GM23338 (cell line): ENCODE measurements at regions not wholly inside any gene's neighbourhood (a gene's known extent, or its start where the extent isn't known, plus 50 kb on each side); places are given as distances from the start of the nearest gene placed in this dataset.

Experiments used
- ATAC-seq: fragments of 200-7000 bp; cut with Tn5 transposase; 3 replicates; pipeline ENCODE4 v1.9.1; 2020
- DNase-seq: peaks from one replicate; pipeline ENCODE4 v3.0.0-alpha.2; 2015; ENCODE audit warnings: low spot score
- H2AFZ ChIP-seq: fragments of 200-600 bp; sonication (generic); 2 replicates; pipeline ENCODE4 v1.8.0; 2016; ENCODE audit warnings: antibody characterized with exemption, mild to moderate bottlenecking, moderate library complexity
- H3F3A ChIP-seq: fragments of 200-600 bp; sonication (generic); replicated peaks from 2 replicates; pipeline ENCODE4 v1.8.0; 2017; ENCODE audit warnings: antibody characterized with exemption, mixed run types, low read depth
- H3K27ac ChIP-seq: fragments of 200-600 bp; sonication (generic); 2 replicates; pipeline ENCODE4 v1.6.1; 2016; ENCODE audit warnings: low read depth
- H3K27me3 ChIP-seq: fragments of 200-600 bp; sonication (generic); 2 replicates; pipeline ENCODE4 v1.8.0; 2016; ENCODE audit warnings: mild to moderate bottlenecking, mixed run types, moderate library complexity; ENCODE audit not compliant: insufficient read depth
- H3K36me3 ChIP-seq: fragments of 200-600 bp; sonication (generic); 2 replicates; pipeline ENCODE4 v1.8.0; 2016; ENCODE audit warnings: mild to moderate bottlenecking; ENCODE audit not compliant: insufficient read depth
- H3K4me1 ChIP-seq: fragments of 200-600 bp; sonication (generic); 2 replicates; pipeline ENCODE4 v1.8.0; 2016; ENCODE audit warnings: mild to moderate bottlenecking, moderate library complexity; ENCODE audit not compliant: insufficient read depth
- H3K4me2 ChIP-seq: fragments of 200-600 bp; sonication (generic); 2 replicates; pipeline ENCODE4 v1.7.1; 2017; ENCODE audit warnings: mixed run types
- H3K4me3 ChIP-seq: fragments of 200-600 bp; sonication (generic); 2 replicates; pipeline ENCODE4 v1.6.1; 2016; ENCODE audit warnings: mixed run types
- H3K79me2 ChIP-seq: fragments of 200-600 bp; sonication (generic); replicated peaks from 2 replicates; pipeline ENCODE4 v1.8.0; 2017; ENCODE audit warnings: mild to moderate bottlenecking; ENCODE audit not compliant: insufficient read depth
- H3K9me2 ChIP-seq: fragments of 200-600 bp; sonication (generic); 2 replicates; pipeline ENCODE4 v1.8.0; 2017; ENCODE audit not compliant: insufficient read depth
- H4K20me1 ChIP-seq: fragments of 200-600 bp; sonication (generic); replicated peaks from 2 replicates; pipeline ENCODE4 v1.8.0; 2017; ENCODE audit warnings: mild to moderate bottlenecking; ENCODE audit not compliant: insufficient read depth
- H3K27ac Mint-ChIP-seq: 2 replicates; pipeline ENCODE4 v1.8.0; 2020; ENCODE audit warnings: inconsistent platforms, mild to moderate bottlenecking, moderate library complexity, mixed read lengths
- H3K27me3 Mint-ChIP-seq: 3 replicates; pipeline ENCODE4 v1.8.0; 2022; ENCODE audit warnings: low read depth, mild to moderate bottlenecking, moderate library complexity, mixed read lengths, inconsistent platforms; ENCODE audit not compliant: insufficient read depth, poor library complexity
- H3K36me3 Mint-ChIP-seq: 3 replicates; pipeline ENCODE4 v1.8.0; 2021; ENCODE audit warnings: low read depth, mild to moderate bottlenecking, inconsistent platforms, moderate library complexity, mixed read lengths
- H3K4me1 Mint-ChIP-seq: 3 replicates; pipeline ENCODE4 v1.8.0; 2020; ENCODE audit warnings: mild to moderate bottlenecking, inconsistent platforms, mixed read lengths
- H3K4me3 Mint-ChIP-seq: 3 replicates; pipeline ENCODE4 v1.8.0; 2021; ENCODE audit warnings: moderate library complexity, mild to moderate bottlenecking, inconsistent platforms, mixed read lengths
- H3K9me3 Mint-ChIP-seq: 3 replicates; pipeline ENCODE4 v1.8.0; 2020; ENCODE audit warnings: moderate library complexity, mild to moderate bottlenecking, inconsistent platforms, mixed read lengths
- CREB1 ChIP-seq: fragments of 250-450 bp; sonication (Bioruptor Pico); IDR thresholded peaks from 2 replicates; pipeline ENCODE4 v1.5.0; 2020; ENCODE audit warnings: low read depth, mild to moderate bottlenecking, moderate library complexity
- EZH2 ChIP-seq: fragments of 200-600 bp; sonication (generic); IDR thresholded peaks from one replicate; pipeline ENCODE4 v1.8.0; 2017; ENCODE audit warnings: antibody characterized with exemption, mild to moderate bottlenecking, low read depth; ENCODE audit not compliant: unreplicated experiment
- EZH2phosphoT487 ChIP-seq: fragments of 200-600 bp; sonication (generic); IDR thresholded peaks from one replicate; pipeline ENCODE4 v1.8.1; 2018; ENCODE audit warnings: antibody characterized with exemption; ENCODE audit not compliant: unreplicated experiment
- NANOG ChIP-seq: IDR thresholded peaks from 2 replicates; pipeline ENCODE4 v1.6.1; 2016; ENCODE audit warnings: antibody characterized with exemption, borderline replicate concordance
- POLR2AphosphoS5 ChIP-seq: IDR thresholded peaks from 2 replicates; pipeline ENCODE4 v1.6.1; 2016; ENCODE audit warnings: antibody characterized with exemption, low read depth
- STAT1 ChIP-seq: IDR thresholded peaks from one replicate; pipeline ENCODE4 v1.6.1; 2016; ENCODE audit warnings: antibody characterized with exemption; ENCODE audit not compliant: unreplicated experiment
- ZNF114 ChIP-seq: fragments of 250-450 bp; sonication (Bioruptor Pico); IDR thresholded peaks from 2 replicates; pipeline ENCODE4 v1.5.0; 2020; ENCODE audit warnings: mild to moderate bottlenecking, moderate library complexity
- ZNF331 ChIP-seq: fragments of 250-450 bp; sonication (Bioruptor Pico); IDR thresholded peaks from 2 replicates; pipeline ENCODE4 v1.5.0; 2020; ENCODE audit warnings: low read depth, mild to moderate bottlenecking, moderate library complexity
- TF ChIP-seq, protein P1 (sequence below): IDR thresholded peaks from 2 replicates; pipeline ENCODE4 v1.6.1; 2016; ENCODE audit warnings: antibody characterized with exemption
- TF ChIP-seq, protein P2 (sequence below): IDR thresholded peaks from one replicate; pipeline ENCODE4 v1.6.1; 2018; ENCODE audit warnings: antibody characterized with exemption; ENCODE audit not compliant: unreplicated experiment
- TF ChIP-seq, protein P3 (sequence below), 2 experiments: fragments of 200-600 bp in 1 of 2; sonication (generic) in 1 of 2; conservative IDR thresholded peaks; 2 replicates each; pipeline versions ENCODE4 v1.5.1 to v1.6.1; 2016 to 2017; ENCODE audit warnings: antibody characterized with exemption in 2 of 2, low read depth in 2 of 2, mild to moderate bottlenecking in 2 of 2, moderate library complexity in 1 of 2
- TF ChIP-seq, protein P4 (sequence below): fragments of 250-450 bp; sonication (Bioruptor Pico); IDR thresholded peaks from 2 replicates; pipeline ENCODE4 v1.5.0; 2020; ENCODE audit warnings: mild to moderate bottlenecking, moderate library complexity

DNA sequence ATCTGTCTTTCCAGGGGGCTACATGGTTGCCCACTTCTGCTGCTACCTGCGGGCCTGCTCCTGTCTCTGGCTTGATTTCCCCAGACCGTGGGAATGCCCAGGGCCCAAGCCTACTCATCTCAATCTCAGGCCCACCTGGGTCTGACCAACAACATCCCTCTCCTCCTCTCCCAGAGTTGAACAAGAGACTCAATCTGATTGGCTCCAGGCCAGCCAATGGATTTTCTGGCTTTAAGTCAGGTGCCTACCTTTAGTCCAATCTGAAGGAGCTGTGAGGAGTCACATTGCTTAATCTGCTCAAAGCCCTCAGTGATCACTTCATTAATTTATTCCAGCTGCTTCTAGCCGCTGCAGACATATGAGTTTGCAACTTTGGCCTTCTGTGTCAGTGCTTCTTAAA, 162.4 kb upstream of the KCNG1 start:
- no peaks in the 10 kb centered on the region for H3K79me2 ChIP-seq
- ATAC-seq (no peak), DNase-seq (no peak)
- Mint-ChIP-seq H3K36me3 (no peaks in the 10 kb centered on the region), H3K9me3 (no peaks in the 10 kb centered on the region), H3K4me1 (peaks cover 4% of the 10 kb centered on the region; the same call in 2 of the 3 replicates), H3K4me3 (no peak overlapping the region), H3K27ac (no peak overlapping the region), H3K27me3 (no peaks in the 10 kb centered on the region)
- TF ChIP-seq NANOG (no peak), POLR2AphosphoS5 (no peak), ZNF114 (no peak), EZH2phosphoT487 (no peak), ZNF331 (no peak), STAT1 (no peak), CREB1 (no peak), EZH2 (no peak)
- TF ChIP-seq, protein P1, sequence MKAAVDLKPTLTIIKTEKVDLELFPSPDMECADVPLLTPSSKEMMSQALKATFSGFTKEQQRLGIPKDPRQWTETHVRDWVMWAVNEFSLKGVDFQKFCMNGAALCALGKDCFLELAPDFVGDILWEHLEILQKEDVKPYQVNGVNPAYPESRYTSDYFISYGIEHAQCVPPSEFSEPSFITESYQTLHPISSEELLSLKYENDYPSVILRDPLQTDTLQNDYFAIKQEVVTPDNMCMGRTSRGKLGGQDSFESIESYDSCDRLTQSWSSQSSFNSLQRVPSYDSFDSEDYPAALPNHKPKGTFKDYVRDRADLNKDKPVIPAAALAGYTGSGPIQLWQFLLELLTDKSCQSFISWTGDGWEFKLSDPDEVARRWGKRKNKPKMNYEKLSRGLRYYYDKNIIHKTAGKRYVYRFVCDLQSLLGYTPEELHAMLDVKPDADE = no peak
- TF ChIP-seq, protein P2, sequence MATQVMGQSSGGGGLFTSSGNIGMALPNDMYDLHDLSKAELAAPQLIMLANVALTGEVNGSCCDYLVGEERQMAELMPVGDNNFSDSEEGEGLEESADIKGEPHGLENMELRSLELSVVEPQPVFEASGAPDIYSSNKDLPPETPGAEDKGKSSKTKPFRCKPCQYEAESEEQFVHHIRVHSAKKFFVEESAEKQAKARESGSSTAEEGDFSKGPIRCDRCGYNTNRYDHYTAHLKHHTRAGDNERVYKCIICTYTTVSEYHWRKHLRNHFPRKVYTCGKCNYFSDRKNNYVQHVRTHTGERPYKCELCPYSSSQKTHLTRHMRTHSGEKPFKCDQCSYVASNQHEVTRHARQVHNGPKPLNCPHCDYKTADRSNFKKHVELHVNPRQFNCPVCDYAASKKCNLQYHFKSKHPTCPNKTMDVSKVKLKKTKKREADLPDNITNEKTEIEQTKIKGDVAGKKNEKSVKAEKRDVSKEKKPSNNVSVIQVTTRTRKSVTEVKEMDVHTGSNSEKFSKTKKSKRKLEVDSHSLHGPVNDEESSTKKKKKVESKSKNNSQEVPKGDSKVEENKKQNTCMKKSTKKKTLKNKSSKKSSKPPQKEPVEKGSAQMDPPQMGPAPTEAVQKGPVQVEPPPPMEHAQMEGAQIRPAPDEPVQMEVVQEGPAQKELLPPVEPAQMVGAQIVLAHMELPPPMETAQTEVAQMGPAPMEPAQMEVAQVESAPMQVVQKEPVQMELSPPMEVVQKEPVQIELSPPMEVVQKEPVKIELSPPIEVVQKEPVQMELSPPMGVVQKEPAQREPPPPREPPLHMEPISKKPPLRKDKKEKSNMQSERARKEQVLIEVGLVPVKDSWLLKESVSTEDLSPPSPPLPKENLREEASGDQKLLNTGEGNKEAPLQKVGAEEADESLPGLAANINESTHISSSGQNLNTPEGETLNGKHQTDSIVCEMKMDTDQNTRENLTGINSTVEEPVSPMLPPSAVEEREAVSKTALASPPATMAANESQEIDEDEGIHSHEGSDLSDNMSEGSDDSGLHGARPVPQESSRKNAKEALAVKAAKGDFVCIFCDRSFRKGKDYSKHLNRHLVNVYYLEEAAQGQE = no peak
- TF ChIP-seq, protein P3, sequence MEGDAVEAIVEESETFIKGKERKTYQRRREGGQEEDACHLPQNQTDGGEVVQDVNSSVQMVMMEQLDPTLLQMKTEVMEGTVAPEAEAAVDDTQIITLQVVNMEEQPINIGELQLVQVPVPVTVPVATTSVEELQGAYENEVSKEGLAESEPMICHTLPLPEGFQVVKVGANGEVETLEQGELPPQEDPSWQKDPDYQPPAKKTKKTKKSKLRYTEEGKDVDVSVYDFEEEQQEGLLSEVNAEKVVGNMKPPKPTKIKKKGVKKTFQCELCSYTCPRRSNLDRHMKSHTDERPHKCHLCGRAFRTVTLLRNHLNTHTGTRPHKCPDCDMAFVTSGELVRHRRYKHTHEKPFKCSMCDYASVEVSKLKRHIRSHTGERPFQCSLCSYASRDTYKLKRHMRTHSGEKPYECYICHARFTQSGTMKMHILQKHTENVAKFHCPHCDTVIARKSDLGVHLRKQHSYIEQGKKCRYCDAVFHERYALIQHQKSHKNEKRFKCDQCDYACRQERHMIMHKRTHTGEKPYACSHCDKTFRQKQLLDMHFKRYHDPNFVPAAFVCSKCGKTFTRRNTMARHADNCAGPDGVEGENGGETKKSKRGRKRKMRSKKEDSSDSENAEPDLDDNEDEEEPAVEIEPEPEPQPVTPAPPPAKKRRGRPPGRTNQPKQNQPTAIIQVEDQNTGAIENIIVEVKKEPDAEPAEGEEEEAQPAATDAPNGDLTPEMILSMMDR (conservative IDR thresholded peaks at IDR 0.05; ENCODE audit: low read depth in 2 of 2) = no peak
- TF ChIP-seq, protein P4, sequence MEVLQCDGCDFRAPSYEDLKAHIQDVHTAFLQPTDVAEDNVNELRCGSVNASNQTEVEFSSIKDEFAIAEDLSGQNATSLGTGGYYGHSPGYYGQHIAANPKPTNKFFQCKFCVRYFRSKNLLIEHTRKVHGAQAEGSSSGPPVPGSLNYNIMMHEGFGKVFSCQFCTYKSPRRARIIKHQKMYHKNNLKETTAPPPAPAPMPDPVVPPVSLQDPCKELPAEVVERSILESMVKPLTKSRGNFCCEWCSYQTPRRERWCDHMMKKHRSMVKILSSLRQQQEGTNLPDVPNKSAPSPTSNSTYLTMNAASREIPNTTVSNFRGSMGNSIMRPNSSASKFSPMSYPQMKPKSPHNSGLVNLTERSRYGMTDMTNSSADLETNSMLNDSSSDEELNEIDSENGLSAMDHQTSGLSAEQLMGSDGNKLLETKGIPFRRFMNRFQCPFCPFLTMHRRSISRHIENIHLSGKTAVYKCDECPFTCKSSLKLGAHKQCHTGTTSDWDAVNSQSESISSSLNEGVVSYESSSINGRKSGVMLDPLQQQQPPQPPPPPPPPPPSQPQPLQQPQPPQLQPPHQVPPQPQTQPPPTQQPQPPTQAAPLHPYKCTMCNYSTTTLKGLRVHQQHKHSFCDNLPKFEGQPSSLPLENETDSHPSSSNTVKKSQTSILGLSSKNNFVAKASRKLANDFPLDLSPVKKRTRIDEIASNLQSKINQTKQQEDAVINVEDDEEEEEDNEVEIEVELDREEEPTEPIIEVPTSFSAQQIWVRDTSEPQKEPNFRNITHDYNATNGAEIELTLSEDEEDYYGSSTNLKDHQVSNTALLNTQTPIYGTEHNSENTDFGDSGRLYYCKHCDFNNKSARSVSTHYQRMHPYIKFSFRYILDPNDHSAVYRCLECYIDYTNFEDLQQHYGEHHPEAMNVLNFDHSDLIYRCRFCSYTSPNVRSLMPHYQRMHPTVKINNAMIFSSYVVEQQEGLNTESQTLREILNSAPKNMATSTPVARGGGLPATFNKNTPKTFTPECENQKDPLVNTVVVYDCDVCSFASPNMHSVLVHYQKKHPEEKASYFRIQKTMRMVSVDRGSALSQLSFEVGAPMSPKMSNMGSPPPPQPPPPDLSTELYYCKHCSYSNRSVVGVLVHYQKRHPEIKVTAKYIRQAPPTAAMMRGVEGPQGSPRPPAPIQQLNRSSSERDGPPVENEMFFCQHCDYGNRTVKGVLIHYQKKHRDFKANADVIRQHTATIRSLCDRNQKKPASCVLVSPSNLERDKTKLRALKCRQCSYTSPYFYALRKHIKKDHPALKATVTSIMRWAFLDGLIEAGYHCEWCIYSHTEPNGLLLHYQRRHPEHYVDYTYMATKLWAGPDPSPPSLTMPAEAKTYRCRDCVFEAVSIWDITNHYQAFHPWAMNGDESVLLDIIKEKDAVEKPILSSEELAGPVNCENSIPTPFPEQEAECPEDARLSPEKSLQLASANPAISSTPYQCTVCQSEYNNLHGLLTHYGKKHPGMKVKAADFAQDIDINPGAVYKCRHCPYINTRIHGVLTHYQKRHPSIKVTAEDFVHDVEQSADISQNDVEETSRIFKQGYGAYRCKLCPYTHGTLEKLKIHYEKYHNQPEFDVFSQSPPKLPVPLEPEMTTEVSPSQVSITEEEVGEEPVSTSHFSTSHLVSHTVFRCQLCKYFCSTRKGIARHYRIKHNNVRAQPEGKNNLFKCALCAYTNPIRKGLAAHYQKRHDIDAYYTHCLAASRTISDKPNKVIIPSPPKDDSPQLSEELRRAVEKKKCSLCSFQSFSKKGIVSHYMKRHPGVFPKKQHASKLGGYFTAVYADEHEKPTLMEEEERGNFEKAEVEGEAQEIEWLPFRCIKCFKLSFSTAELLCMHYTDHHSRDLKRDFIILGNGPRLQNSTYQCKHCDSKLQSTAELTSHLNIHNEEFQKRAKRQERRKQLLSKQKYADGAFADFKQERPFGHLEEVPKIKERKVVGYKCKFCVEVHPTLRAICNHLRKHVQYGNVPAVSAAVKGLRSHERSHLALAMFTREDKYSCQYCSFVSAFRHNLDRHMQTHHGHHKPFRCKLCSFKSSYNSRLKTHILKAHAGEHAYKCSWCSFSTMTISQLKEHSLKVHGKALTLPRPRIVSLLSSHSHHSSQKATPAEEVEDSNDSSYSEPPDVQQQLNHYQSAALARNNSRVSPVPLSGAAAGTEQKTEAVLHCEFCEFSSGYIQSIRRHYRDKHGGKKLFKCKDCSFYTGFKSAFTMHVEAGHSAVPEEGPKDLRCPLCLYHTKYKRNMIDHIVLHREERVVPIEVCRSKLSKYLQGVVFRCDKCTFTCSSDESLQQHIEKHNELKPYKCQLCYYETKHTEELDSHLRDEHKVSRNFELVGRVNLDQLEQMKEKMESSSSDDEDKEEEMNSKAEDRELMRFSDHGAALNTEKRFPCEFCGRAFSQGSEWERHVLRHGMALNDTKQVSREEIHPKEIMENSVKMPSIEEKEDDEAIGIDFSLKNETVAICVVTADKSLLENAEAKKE (CRISPR knock-in tag) = no peak
- H2AFZ ChIP-seq = no peak overlapping the region
- H3K4me1 ChIP-seq = no peaks in the 10 kb centered on the region
- no peaks in the 10 kb centered on the region for H3K36me3 ChIP-seq
- no peak overlapping the region for H3K27ac ChIP-seq
- no peaks in the 10 kb centered on the region for H3K9me2 ChIP-seq
- no peaks in the 10 kb centered on the region for H4K20me1 ChIP-seq
- H3K4me3 ChIP-seq = no peak overlapping the region
- H3K4me2 ChIP-seq = no peak overlapping the region
- no peaks in the 10 kb centered on the region for H3F3A ChIP-seq
- no peaks in the 10 kb centered on the region for H3K27me3 ChIP-seq
